ENCODE measurements at regions not wholly inside any gene's neighbourhood (a gene's known extent, or its start where the extent isn't known, plus 50 kb on each side); places are given as distances from the start of the nearest gene placed in this dataset.

- H3K18ac ChIP-seq (ENCODE audit: insufficient read length, low read depth, low read length): no peak overlapping the region
- peaks cover 3 to 4% of the 10 kb centered on the region in 2 experiments; a peak in 3 of 5 replicates for H3K9me3 Mint-ChIP-seq
- no peak for DNase-seq
- TF ChIP-seq CTCF (conservative IDR thresholded peaks at IDR 0.05): no peak
- no peak overlapping the region for H2BK120ac ChIP-seq (ENCODE audit: low read depth, low read length, poor library complexity, severe bottlenecking)
- H4K91ac ChIP-seq (ENCODE audit: insufficient read length, low read depth, low read length): no peak overlapping the region
- no peak overlapping the region for H3K4me2 ChIP-seq (ENCODE audit: insufficient read depth, insufficient read length, low read length)
- WGBS (ENCODE audit: extremely low coverage, insufficient read length, low lambda C conversion rate): no CpG with 5 or more reads among the region's 4 CpGs
- H2BK5ac ChIP-seq (ENCODE audit: insufficient read length, low read length): no peak overlapping the region
- H3K4me1 Mint-ChIP-seq: peaks cover 10 to 11% of the 10 kb centered on the region in 2 experiments
- no peak overlapping the region for H4K8ac ChIP-seq (replicated peaks; ENCODE audit: insufficient read length, low read depth, low read length)
- H3K9me3 ChIP-seq (ENCODE audit: control insufficient read depth, low read depth, low read length): no peaks in the 10 kb centered on the region
- H2BK12ac ChIP-seq (ENCODE audit: insufficient read length, low read depth, low read length): no peak overlapping the region
- H3K23ac ChIP-seq (ENCODE audit: insufficient read length, low read depth, low read length): no peak overlapping the region
- H3K27me3 ChIP-seq (ENCODE audit: insufficient read depth, low read length): no peaks in the 10 kb centered on the region
- no peak overlapping the region for H3K27ac Mint-ChIP-seq
- H3K79me1 ChIP-seq (ENCODE audit: insufficient read depth, low read depth, low read length, poor library complexity, severe bottlenecking): no peaks in the 10 kb centered on the region
- H3K4me3 Mint-ChIP-seq: no peak overlapping the region
- H3K27me3 Mint-ChIP-seq (ENCODE audit: low read depth): no peaks in the 10 kb centered on the region
- H3K14ac ChIP-seq (ENCODE audit: insufficient read depth, low read length): no peak overlapping the region
- no peak overlapping the region for H2AK5ac ChIP-seq (ENCODE audit: insufficient read length, low read length)
- H2BK20ac ChIP-seq (ENCODE audit: low read depth, low read length, poor library complexity, severe bottlenecking): no peak overlapping the region
- no peak overlapping the region for H4K5ac ChIP-seq (ENCODE audit: insufficient read length, low read depth, low read length)
- no peaks in the 10 kb centered on the region for H3K36me3 Mint-ChIP-seq (ENCODE audit: insufficient read depth in 1 of 3, low read depth in 3 of 3)
- H3K4me1 ChIP-seq (ENCODE audit: insufficient read depth, low read length): no peaks in the 10 kb centered on the region
- no peak overlapping the region for H3K27ac ChIP-seq (ENCODE audit: insufficient read length, low read depth, low read length)
- no peaks in the 10 kb centered on the region for H3K23me2 ChIP-seq (ENCODE audit: insufficient read length, low read depth, low read length, poor library complexity, severe bottlenecking)
- H3K56ac ChIP-seq (ENCODE audit: insufficient read length, low read depth, low read length): no peak overlapping the region
- no peak overlapping the region for H2BK15ac ChIP-seq (ENCODE audit: low read depth, low read length)
- H4K20me1 ChIP-seq (ENCODE audit: control insufficient read depth, insufficient read depth, insufficient read length): no peaks in the 10 kb centered on the region
- H3K9ac ChIP-seq (ENCODE audit: extremely low read depth, insufficient read length, low read length): no peak overlapping the region
- H2AFZ ChIP-seq (ENCODE audit: low read length): no peak overlapping the region
- no peaks in the 10 kb centered on the region for H3K79me2 ChIP-seq (ENCODE audit: insufficient read depth, low read length)
- no peak overlapping the region for H3K4ac ChIP-seq (ENCODE audit: low read depth, low read length)
- no peak overlapping the region for H3T11ph ChIP-seq (ENCODE audit: low read length)
Observed at GRCh38 chr21:35210093-35210492, 161.0 kb upstream of the RUNX1 start.

Data from H9 (cell line).